ENCODE measurements at regions not wholly inside any gene's neighbourhood (a gene's known extent, or its start where the extent isn't known, plus 50 kb on each side); places are given as distances from the start of the nearest gene placed in this dataset.

DNA sequence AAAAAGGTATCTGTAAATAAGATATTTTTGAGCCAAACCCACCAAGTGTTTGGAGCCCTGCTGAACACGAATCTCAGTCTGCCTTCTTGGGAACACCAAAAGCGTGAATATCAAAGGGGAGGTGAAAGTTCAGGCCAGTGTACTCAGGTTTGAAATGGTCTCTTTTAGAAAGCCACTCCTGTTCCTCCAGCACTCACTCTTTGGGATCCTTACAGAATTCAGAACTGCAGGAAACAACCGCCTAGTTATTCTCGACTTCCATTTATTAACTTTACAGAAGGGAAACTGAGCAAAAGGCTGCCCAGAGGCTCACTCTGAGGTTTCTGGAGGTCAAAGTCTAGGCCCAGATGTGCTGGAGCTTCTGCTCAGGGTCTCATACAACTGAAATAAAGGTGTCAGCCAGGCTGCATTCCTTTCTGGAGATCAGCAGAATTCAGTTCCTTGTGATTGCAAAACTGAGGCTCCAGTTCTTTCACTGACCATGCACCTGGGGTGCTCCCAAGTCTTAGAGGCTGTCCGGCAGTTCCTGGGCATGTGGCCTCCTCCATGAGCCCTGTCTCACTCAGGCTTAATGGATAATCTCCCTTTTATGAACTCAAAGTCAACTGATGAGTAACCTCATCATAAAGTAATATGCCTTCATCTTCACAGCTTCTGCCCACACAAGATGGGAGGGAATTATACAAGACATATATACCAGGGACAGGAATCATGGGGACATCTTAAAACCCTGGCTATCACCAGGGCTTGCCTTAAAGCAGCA, 65.5 kb upstream of the TNFAIP3 start:
- WGBS, 2 donors = 90 to 92% methylated on average over 5 of the region's 5 CpGs
- H3K27ac ChIP-seq = no peak overlapping the region
- intact Hi-C loops (cut with DNase I) = no loop called here

DNA sequence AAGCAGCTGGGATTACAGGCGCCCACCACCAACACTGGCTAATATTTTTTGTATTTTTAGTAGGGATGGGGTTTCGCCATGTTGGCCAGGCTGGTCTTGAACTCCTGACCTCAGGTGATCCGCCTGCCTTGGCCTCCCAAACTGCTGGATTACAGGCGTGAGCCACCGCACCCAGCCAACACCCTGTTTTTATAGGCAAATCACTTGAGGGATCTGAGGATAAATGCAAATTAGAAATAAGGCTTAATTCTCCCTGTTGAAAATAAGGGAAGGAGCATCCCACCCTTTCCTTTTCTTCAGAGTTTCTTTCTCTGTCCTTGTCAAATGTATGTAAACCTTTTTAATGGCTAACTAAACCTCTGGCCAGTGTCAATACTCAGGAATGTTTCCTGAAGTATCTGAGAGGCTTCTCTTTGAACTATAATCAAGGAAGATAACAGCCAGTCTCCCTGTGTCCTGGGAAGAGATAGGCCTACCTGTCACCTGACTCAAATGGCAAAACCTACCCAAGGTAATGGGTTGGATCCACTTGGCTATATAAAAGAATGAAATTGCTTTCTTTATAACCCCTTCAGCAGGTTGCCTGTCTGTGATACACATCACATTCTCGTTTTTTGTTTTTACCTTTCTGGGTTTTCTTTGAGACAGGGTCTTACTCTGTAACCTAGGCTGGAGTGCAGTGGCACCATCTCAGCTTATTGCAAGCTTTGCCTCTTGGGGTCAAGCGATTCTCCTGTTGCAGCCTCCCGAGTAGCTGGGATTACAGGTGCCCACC, 64.5 kb upstream of the TNFAIP3 start:
- ATAC-seq (no peak), DNase-seq (no peak), FAIRE-seq (no peak)
- TF ChIP-seq, protein P1, sequence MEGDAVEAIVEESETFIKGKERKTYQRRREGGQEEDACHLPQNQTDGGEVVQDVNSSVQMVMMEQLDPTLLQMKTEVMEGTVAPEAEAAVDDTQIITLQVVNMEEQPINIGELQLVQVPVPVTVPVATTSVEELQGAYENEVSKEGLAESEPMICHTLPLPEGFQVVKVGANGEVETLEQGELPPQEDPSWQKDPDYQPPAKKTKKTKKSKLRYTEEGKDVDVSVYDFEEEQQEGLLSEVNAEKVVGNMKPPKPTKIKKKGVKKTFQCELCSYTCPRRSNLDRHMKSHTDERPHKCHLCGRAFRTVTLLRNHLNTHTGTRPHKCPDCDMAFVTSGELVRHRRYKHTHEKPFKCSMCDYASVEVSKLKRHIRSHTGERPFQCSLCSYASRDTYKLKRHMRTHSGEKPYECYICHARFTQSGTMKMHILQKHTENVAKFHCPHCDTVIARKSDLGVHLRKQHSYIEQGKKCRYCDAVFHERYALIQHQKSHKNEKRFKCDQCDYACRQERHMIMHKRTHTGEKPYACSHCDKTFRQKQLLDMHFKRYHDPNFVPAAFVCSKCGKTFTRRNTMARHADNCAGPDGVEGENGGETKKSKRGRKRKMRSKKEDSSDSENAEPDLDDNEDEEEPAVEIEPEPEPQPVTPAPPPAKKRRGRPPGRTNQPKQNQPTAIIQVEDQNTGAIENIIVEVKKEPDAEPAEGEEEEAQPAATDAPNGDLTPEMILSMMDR (IDR thresholded peaks at IDR 0.05) = no peak
- Histone ChIP-seq H3K4me3 (no peak overlapping the region), H3K27me3 (no peaks in the 10 kb centered on the region), H3K4me1 (peaks cover 0 to 5% (median 4%) of the 10 kb centered on the region in 3 donors), H3K27ac (no peak overlapping the region), H3K9me3 (no peaks in the 10 kb centered on the region), H3K36me3 (no peaks in the 10 kb centered on the region)
- WGBS, 2 donors = 93 to 95% methylated on average over 8 of the region's 8 CpGs
- intact Hi-C loops (cut with DNase I) = no loop called here

More for the DNA sequence above, 65.5 kb upstream of the TNFAIP3 start:
- DNase-seq (no peak), ATAC-seq (no peak), FAIRE-seq (no peak)
- TF ChIP-seq, protein P1 (IDR thresholded peaks at IDR 0.05) = no peak
- Histone ChIP-seq H3K4me3 (no peak overlapping the region), H3K27me3 (no peaks in the 10 kb centered on the region), H3K36me3 (no peaks in the 10 kb centered on the region), H3K9me3 (no peaks in the 10 kb centered on the region), H3K4me1 (peaks cover 0 to 5% (median 4%) of the 10 kb centered on the region in 3 donors)

DNA sequence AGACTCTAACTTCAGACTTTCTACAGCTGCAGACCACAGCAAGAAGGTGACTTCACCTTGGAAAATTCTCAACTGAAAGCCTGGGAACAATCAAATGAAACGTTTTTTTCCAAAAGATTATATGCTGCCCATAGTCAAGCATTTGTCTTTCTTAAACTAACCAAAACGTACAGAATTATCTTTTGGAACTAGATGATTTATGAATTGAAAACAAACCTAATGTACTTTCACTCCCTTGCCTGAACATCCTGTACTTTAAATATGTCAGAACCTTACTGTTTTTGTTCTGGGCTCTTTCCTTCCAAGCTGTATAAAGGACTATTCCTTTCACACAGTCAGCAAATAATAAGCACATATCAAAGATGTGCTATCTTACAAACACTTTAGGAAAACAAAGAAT, 62.4 kb upstream of the TNFAIP3 start:
- no peak overlapping the region for H3K27ac ChIP-seq
- no peak overlapping the region for H3K4me3 ChIP-seq
- DNase-seq = no peak
- peaks cover 0 to 5% (median 4%) of the 10 kb centered on the region in 3 donors for H3K4me1 ChIP-seq
- peak in 1 of 4 donors; percentile 10 for ATAC-seq
- no peaks in the 10 kb centered on the region for H3K36me3 ChIP-seq
- TF ChIP-seq, protein P1 (IDR thresholded peaks at IDR 0.05) = no peak
- no peaks in the 10 kb centered on the region for H3K9me3 ChIP-seq
- no peak for FAIRE-seq
- 6 to 8% methylated on average over 2 of the region's 2 CpGs for WGBS, 2 donors
- no peaks in the 10 kb centered on the region for H3K27me3 ChIP-seq
- intact Hi-C loops (cut with DNase I) = no loop called here

DNA sequence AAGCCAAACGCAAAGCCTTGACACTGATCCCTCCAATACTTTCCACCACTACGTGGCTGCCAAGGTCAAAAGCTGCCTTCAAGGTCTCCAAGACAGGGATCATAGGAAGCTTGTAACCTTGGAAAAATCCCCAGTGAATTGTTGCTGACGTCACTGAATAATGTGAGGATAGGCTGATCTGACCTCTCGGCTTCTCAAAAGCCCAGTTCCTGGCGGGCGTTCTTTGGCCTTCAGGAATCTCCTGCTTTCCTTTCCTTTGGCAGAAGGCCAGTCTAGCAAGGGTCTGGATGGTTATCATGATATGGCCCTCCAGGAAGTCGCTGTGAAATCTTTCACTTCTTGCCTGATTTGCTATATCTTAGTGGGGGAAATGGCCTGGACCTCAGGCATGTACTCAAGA, 61.4 kb upstream of the TNFAIP3 start:
- Histone ChIP-seq H3K27ac (no peak overlapping the region), H3K4me3 (no peak overlapping the region), H3K36me3 (no peaks in the 10 kb centered on the region), H3K27me3 (no peaks in the 10 kb centered on the region), H3K9me3 (no peaks in the 10 kb centered on the region), H3K4me1 (peaks cover 0 to 5% (median 4%) of the 10 kb centered on the region in 3 donors)
- intact Hi-C loops (cut with DNase I) = no loop called here
- ATAC-seq (peak in 2 of 4 donors; percentile 13 to 71), DNase-seq (peak in 2 of 6 donors; percentile 4 to 24), FAIRE-seq (no peak)
- 50 to 60% methylated on average over 7 of the region's 7 CpGs for WGBS, 2 donors
- TF ChIP-seq, protein P1 (IDR thresholded peaks at IDR 0.05) = no peak
